Natural killer cell treated with Interleukin-12 subunit alpha and Interleukin-12 subunit beta and Interleukin-15 and Interleukin-18, amount 100 ng/mL, for 72 hours (primary cell): ENCODE measurements at regions not wholly inside any gene's neighbourhood (a gene's known extent, or its start where the extent isn't known, plus 50 kb on each side); places are given as distances from the start of the nearest gene placed in this dataset.
"Not testable (repeated sequence)": the region's sequence is repeated elsewhere in the genome, so short reads cannot be mapped to it uniquely, and the experiment has no call there.

ENCODE experiments used
- ATAC-seq, 2 donors: fragments of 150-1000 bp; cut with Tn5 transposase in 1 of 2; sonication (Bioruptor Pico), chemical (Tn5 transposase) in 1 of 2; 2 replicates each; pipeline ENCODE4 v1.10.0; 2021
- DNase-seq: peaks from one replicate; pipeline ENCODE4 v3.0.0; 2022; ENCODE audit warnings: low spot score
- H3K27ac Mint-ChIP-seq, 2 donors: 1 replicate in 1 of 2; 2 replicates in 1 of 2; pipeline ENCODE4 v1.8.0; 2022; ENCODE audit warnings: mixed read lengths in 2 of 2, mild to moderate bottlenecking in 1 of 2, moderate library complexity in 1 of 2
- H3K27me3 Mint-ChIP-seq, 2 donors: 1 replicate in 1 of 2; 2 replicates in 1 of 2; pipeline ENCODE4 v1.8.0; 2022; ENCODE audit warnings: mixed read lengths in 2 of 2
- H3K36me3 Mint-ChIP-seq: one replicate; pipeline ENCODE4 v1.8.0; 2022; ENCODE audit warnings: mixed read lengths
- H3K4me1 Mint-ChIP-seq, 2 donors: 1 replicate in 1 of 2; 2 replicates in 1 of 2; pipeline ENCODE4 v1.8.0; 2022; ENCODE audit warnings: low read depth in 2 of 2, mixed read lengths in 2 of 2, mild to moderate bottlenecking in 1 of 2
- H3K4me3 Mint-ChIP-seq: one replicate; pipeline ENCODE4 v1.8.0; 2022; ENCODE audit warnings: mixed read lengths
- H3K9me3 Mint-ChIP-seq: 2 replicates; pipeline ENCODE4 v1.8.0; 2022; ENCODE audit warnings: mixed read lengths

GRCh38 chr22:21150863-21151262 is 105.1 kb downstream of the LRRC74B start:
- H3K4me1 Mint-ChIP-seq, DNase-seq, ATAC-seq, H3K27me3 Mint-ChIP-seq, H3K9me3 Mint-ChIP-seq, H3K27ac Mint-ChIP-seq, H3K36me3 Mint-ChIP-seq, H3K4me3 Mint-ChIP-seq: not testable (repeated sequence)

GRCh38 chr22:21187841-21188240 is 142.1 kb downstream of the LRRC74B start:
- not testable (repeated sequence) for ATAC-seq, H3K4me1 Mint-ChIP-seq, H3K9me3 Mint-ChIP-seq, H3K4me3 Mint-ChIP-seq, DNase-seq, H3K27me3 Mint-ChIP-seq, H3K27ac Mint-ChIP-seq, H3K36me3 Mint-ChIP-seq

GRCh38 chr22:21212054-21212453 is 166.3 kb downstream of the LRRC74B start:
- H3K9me3 Mint-ChIP-seq, H3K27me3 Mint-ChIP-seq, H3K27ac Mint-ChIP-seq, H3K36me3 Mint-ChIP-seq, DNase-seq, ATAC-seq, H3K4me1 Mint-ChIP-seq, H3K4me3 Mint-ChIP-seq: not testable (repeated sequence)

DNA sequence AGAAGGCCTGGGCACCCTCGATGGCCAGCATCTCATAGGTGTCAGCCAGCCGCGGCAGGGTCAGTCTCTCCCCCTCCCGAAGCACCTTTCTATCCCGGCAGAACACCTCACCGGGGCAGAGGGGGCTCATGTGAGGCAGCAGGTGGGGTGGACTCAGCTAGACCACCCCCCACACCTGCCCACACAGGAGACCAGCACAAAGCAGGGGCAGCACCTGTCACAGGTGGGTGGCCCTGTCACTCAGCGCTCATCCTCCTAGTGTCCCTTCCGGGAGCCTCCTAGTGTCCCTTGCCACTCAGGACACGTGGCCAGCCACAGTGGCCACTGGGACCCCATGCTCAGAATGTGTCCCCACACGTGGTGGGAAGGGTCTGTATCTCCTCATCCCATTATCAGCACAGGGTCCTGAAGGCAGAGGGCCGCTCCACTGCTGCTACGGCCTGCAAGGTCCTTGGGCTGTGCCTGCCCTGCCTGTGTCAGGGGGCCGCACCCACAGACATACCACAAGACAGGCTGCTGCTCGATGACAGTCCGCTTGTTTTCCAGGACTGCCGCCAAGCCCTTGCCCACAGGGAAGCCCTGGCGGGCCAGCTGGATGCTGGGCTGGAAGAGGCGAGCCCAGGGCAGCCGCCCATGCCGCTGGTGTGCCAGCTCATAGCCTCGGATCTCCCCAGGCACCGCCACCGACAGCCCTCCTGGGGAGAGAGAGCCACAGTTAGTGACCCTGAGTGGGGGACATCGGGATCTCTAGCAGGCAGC is 167.4 kb upstream of the RIMBP3B start:
- H3K36me3 Mint-ChIP-seq, H3K27ac Mint-ChIP-seq, H3K4me1 Mint-ChIP-seq, H3K4me3 Mint-ChIP-seq, ATAC-seq, H3K27me3 Mint-ChIP-seq, DNase-seq, H3K9me3 Mint-ChIP-seq: not testable (repeated sequence)

- ATAC-seq, H3K27ac Mint-ChIP-seq, DNase-seq, H3K4me1 Mint-ChIP-seq, H3K27me3 Mint-ChIP-seq, H3K36me3 Mint-ChIP-seq, H3K4me3 Mint-ChIP-seq, H3K9me3 Mint-ChIP-seq: not testable (repeated sequence)
Observed at GRCh38 chr22:21224900-21225299, 158.7 kb upstream of the RIMBP3B start.

DNA sequence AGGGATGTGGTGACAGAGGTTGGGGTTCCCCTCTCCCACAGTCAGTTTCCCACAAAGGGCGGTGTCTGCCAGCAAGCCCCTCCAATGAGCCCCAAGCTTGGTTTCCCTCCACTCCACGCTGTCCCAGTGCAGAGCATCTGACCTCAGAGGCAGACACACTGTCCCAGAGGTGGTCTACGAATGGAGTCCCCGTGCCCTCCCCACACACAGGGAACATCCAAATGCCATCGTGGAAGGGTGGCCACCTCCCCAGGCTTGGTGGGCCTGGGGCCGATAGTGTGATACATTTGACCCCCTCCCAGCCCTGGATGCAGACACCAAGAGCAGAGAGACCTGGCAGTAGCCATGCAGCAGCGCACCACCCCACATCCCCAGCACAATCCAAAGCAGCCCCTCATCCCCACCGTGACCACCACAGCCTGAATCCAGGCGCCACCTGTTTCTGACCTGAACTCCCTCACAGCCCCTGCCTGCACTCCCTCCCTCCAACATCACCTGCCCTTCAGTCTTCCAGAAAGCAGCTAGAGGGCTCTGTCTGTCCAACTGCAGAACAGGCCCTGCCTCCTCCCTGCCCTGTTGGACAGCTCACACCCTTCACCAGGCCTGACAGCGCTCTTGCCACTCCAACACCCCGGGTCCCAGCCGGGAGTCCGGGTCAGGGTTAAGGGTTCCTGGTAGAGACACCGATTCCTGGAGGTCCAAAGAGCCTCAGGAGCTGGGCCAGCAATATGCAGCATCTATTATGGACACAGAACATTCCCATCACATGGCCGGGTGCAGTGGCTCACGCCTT is 156.5 kb upstream of the RIMBP3B start:
- H3K36me3 Mint-ChIP-seq, H3K27me3 Mint-ChIP-seq, H3K27ac Mint-ChIP-seq, H3K4me3 Mint-ChIP-seq, DNase-seq, H3K9me3 Mint-ChIP-seq, H3K4me1 Mint-ChIP-seq, ATAC-seq: not testable (repeated sequence)

GRCh38 chr22:21251435-21251834 is 132.1 kb upstream of the RIMBP3B start:
- not testable (repeated sequence) for H3K36me3 Mint-ChIP-seq, H3K4me1 Mint-ChIP-seq, H3K4me3 Mint-ChIP-seq, DNase-seq, ATAC-seq, H3K27me3 Mint-ChIP-seq, H3K9me3 Mint-ChIP-seq, H3K27ac Mint-ChIP-seq

GRCh38 chr22:21282646-21283045 is 100.9 kb upstream of the RIMBP3B start:
- H3K27ac Mint-ChIP-seq, H3K36me3 Mint-ChIP-seq, H3K4me3 Mint-ChIP-seq, H3K9me3 Mint-ChIP-seq, ATAC-seq, H3K4me1 Mint-ChIP-seq, H3K27me3 Mint-ChIP-seq: not testable (repeated sequence)
- peak; percentile 54 for DNase-seq

DNA sequence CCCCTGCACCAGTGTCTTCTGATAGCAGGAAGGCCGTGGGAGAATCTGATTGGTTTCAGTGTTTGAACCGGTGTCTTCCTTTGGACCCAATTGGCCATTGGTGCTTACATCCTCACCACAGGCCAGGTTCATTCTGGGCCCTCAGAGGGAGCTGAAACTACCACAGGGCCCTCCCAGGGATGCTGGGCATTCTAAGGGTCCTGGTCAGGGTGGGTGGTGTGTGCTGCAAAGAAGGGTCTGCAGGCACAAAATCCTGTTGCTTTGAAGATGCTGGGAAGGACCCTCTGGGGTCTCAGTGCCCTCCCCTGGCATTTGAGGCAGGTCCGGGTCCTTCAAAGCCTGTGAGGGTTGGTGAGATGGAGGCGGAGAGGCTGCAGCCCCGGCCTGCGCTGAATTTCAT is 89.8 kb upstream of the RIMBP3B start:
- not testable (repeated sequence) for H3K4me1 Mint-ChIP-seq, DNase-seq

DNA sequence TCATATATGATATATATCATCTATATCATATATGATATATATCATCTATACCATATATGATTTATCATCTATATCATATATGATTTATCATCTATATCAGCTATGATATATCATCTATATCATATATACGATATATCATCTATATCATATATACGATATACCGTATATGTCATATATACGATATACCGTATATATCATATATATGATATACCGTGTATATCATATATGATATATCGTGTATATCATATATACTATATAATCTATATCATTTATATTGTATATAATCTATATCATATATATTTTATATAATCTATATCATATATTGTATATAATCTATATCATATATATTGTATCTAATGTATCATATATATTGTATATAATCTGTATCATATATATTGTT is 55.9 kb upstream of the RIMBP3B start:
- H3K4me1 Mint-ChIP-seq, H3K4me3 Mint-ChIP-seq, DNase-seq, H3K27me3 Mint-ChIP-seq, ATAC-seq, H3K27ac Mint-ChIP-seq, H3K36me3 Mint-ChIP-seq, H3K9me3 Mint-ChIP-seq: not testable (repeated sequence)

More for the DNA sequence above, 89.8 kb upstream of the RIMBP3B start:
- H3K27ac Mint-ChIP-seq, H3K27me3 Mint-ChIP-seq, ATAC-seq, H3K4me3 Mint-ChIP-seq, H3K9me3 Mint-ChIP-seq, H3K36me3 Mint-ChIP-seq: not testable (repeated sequence)
